ENCODE measurements at regions not wholly inside any gene's neighbourhood (a gene's known extent, or its start where the extent isn't known, plus 50 kb on each side); places are given as distances from the start of the nearest gene placed in this dataset.
"Not testable (repeated sequence)": the region's sequence is repeated elsewhere in the genome, so short reads cannot be mapped to it uniquely, and the experiment has no call there.

GRCh38 chr13:100984085-100984705 is 309.6 kb upstream of the TMTC4 start:
- POLR2A ChIA-PET: no interaction called here
- Mint-ChIP-seq H3K9me3 (no peaks in the 10 kb centered on the region), H3K4me1 (no peaks in the 10 kb centered on the region), H3K36me3 (ENCODE audit: low read depth) (no peaks in the 10 kb centered on the region), H3K4me3 (no peak overlapping the region), H3K27ac (no peak overlapping the region), H3K27me3 (no peaks in the 10 kb centered on the region)
- intact Hi-C loops (cut with micrococcal nuclease): no loop called here
- CTCF ChIA-PET: no interaction called here
- DNase-seq (no peak), ATAC-seq (ENCODE audit: low read depth) (no peak)
- no peak for TF ChIP-seq CTCF (IDR thresholded peaks at IDR 0.05)

- TF ChIP-seq CTCF (IDR thresholded peaks at IDR 0.05): no peak
- Mint-ChIP-seq H3K4me3 (no peak overlapping the region), H3K27me3 (no peaks in the 10 kb centered on the region), H3K9me3 (no peaks in the 10 kb centered on the region), H3K36me3 (ENCODE audit: low read depth) (no peaks in the 10 kb centered on the region), H3K27ac (no peak overlapping the region), H3K4me1 (no peaks in the 10 kb centered on the region)
- ChIA-PET CTCF (no interaction called here), POLR2A (no interaction called here)
- no peak for ATAC-seq (ENCODE audit: low read depth)
- DNase-seq: no peak
- intact Hi-C loops (cut with micrococcal nuclease): no loop called here
These were observed 308.5 kb upstream of the TMTC4 start for GRCh38 chr13:100983111-100983510.

- POLR2A ChIA-PET: no interaction called here
These were observed 305.6 kb upstream of the TMTC4 start for GRCh38 chr13:100980171-100980570.

GRCh38 chr13:100977841-100978240 is 303.2 kb upstream of the TMTC4 start:
- no peaks in the 10 kb centered on the region for H3K27me3 Mint-ChIP-seq
- CTCF ChIA-PET: no interaction called here

More at GRCh38 chr13:100980171-100980570, 305.6 kb upstream of the TMTC4 start:
- no peak for TF ChIP-seq CTCF (IDR thresholded peaks at IDR 0.05)
- Mint-ChIP-seq H3K4me3 (no peak overlapping the region), H3K27me3 (no peaks in the 10 kb centered on the region), H3K9me3 (no peaks in the 10 kb centered on the region), H3K4me1 (no peaks in the 10 kb centered on the region), H3K36me3 (ENCODE audit: low read depth) (no peaks in the 10 kb centered on the region), H3K27ac (no peak overlapping the region)
- intact Hi-C loops (cut with micrococcal nuclease): no loop called here
- ATAC-seq (ENCODE audit: low read depth) (no peak), DNase-seq (no peak)
- CTCF ChIA-PET: no interaction called here

GRCh38 chr13:100976993-100977392 is 302.4 kb upstream of the TMTC4 start:
- intact Hi-C loops (cut with micrococcal nuclease): no loop called here
- H3K4me3 Mint-ChIP-seq: no peak overlapping the region
- ChIA-PET CTCF (no interaction called here), POLR2A (no interaction called here)
- no peaks in the 10 kb centered on the region for H3K36me3 Mint-ChIP-seq (ENCODE audit: low read depth)
- H3K9me3 Mint-ChIP-seq: peaks cover 4% of the 10 kb centered on the region
- H3K27me3 Mint-ChIP-seq: no peaks in the 10 kb centered on the region
- H3K4me1 Mint-ChIP-seq: no peaks in the 10 kb centered on the region
- ATAC-seq (ENCODE audit: low read depth) (no peak), DNase-seq (no peak)
- TF ChIP-seq CTCF (IDR thresholded peaks at IDR 0.05): no peak
- H3K27ac Mint-ChIP-seq: no peak overlapping the region

More at GRCh38 chr13:100977841-100978240, 303.2 kb upstream of the TMTC4 start:
- ATAC-seq (ENCODE audit: low read depth): no peak
- POLR2A ChIA-PET: no interaction called here
- no peak for TF ChIP-seq CTCF (IDR thresholded peaks at IDR 0.05)
- H3K4me3 Mint-ChIP-seq: no peak overlapping the region
- no peaks in the 10 kb centered on the region for H3K4me1 Mint-ChIP-seq
- H3K9me3 Mint-ChIP-seq: no peaks in the 10 kb centered on the region
- H3K27ac Mint-ChIP-seq: no peak overlapping the region
- no peaks in the 10 kb centered on the region for H3K36me3 Mint-ChIP-seq (ENCODE audit: low read depth)
- DNase-seq: no peak
- intact Hi-C loops (cut with micrococcal nuclease): no loop called here

GRCh38 chr13:100975666-100976065 is 301.1 kb upstream of the TMTC4 start:
- POLR2A ChIA-PET; H3K27me3 Mint-ChIP-seq; H3K36me3 Mint-ChIP-seq (ENCODE audit: low read depth); CTCF ChIA-PET; H3K4me1 Mint-ChIP-seq; H3K27ac Mint-ChIP-seq; intact Hi-C loops (cut with micrococcal nuclease); H3K9me3 Mint-ChIP-seq; H3K4me3 Mint-ChIP-seq; ATAC-seq (ENCODE audit: low read depth); DNase-seq: not testable (repeated sequence)

Measured in activated B cell treated with CpG ODN at 0.5 μM for 24 hours (primary cell).